ENCODE measurements at regions not wholly inside any gene's neighbourhood (a gene's known extent, or its start where the extent isn't known, plus 50 kb on each side); places are given as distances from the start of the nearest gene placed in this dataset.

GRCh38 chr17:65404761-65405160 lies 156.7 kb downstream of the AXIN2 start:
- DNase-seq = no peak

GRCh38 chr17:65403626-65404025 lies 157.8 kb downstream of the AXIN2 start:
- DNase-seq = no peak

GRCh38 chr17:65402513-65403496 lies 158.6 kb downstream of the AXIN2 start:
- DNase-seq = no peak

GRCh38 chr17:65401561-65401960 lies 159.9 kb downstream of the AXIN2 start:
- DNase-seq = no peak

GRCh38 chr17:65400701-65401100 lies 160.7 kb downstream of the AXIN2 start:
- DNase-seq = no peak

- DNase-seq = no peak
Measured at GRCh38 chr17:65398040-65398787, 163.2 kb downstream of the AXIN2 start.

GRCh38 chr17:65395924-65396323 lies 165.5 kb downstream of the AXIN2 start:
- no peak for DNase-seq

GRCh38 chr17:65394811-65395472 lies 166.5 kb downstream of the AXIN2 start:
- DNase-seq = no peak

GRCh38 chr17:65393514-65393913 lies 167.9 kb downstream of the AXIN2 start:
- DNase-seq = no peak

- no peak for DNase-seq
Measured at GRCh38 chr17:65389949-65390348, 171.5 kb downstream of the AXIN2 start.

GRCh38 chr17:65389426-65389825 lies 172.0 kb downstream of the AXIN2 start:
- DNase-seq = no peak

- no peak for DNase-seq
Measured at GRCh38 chr17:65388911-65389310, 172.5 kb downstream of the AXIN2 start.

GRCh38 chr17:65387322-65387721 lies 174.1 kb downstream of the AXIN2 start:
- no peak for DNase-seq

GRCh38 chr17:65385726-65386125 lies 175.7 kb downstream of the AXIN2 start:
- DNase-seq = no peak

- DNase-seq = no peak
Measured at GRCh38 chr17:65385071-65385470, 176.4 kb downstream of the AXIN2 start.

GRCh38 chr17:65381152-65381551 lies 180.3 kb downstream of the AXIN2 start:
- no peak for DNase-seq

- DNase-seq = no peak
Measured at GRCh38 chr17:65374966-65375365, 186.5 kb downstream of the AXIN2 start.

GRCh38 chr17:65371702-65372101 lies 189.7 kb downstream of the AXIN2 start:
- DNase-seq = no peak

- DNase-seq = peak; percentile 44
Measured at GRCh38 chr17:65370669-65371131, 190.7 kb downstream of the AXIN2 start.

- no peak for DNase-seq
Measured at GRCh38 chr17:65368341-65368740, 193.1 kb downstream of the AXIN2 start.

GRCh38 chr17:65366102-65366844 lies 195.2 kb downstream of the AXIN2 start:
- no peak for DNase-seq

- DNase-seq = no peak
Measured at GRCh38 chr17:65365169-65365568, 196.3 kb downstream of the AXIN2 start.

- DNase-seq = no peak
Measured at GRCh38 chr17:65364438-65364837, 197.0 kb downstream of the AXIN2 start.

Measured in NK-92 treated with Interleukin-12 subunit alpha and Interleukin-12 subunit beta, amount 100 ng/mL, for 24 hours (cell line).